GM12891 (cell line): ENCODE measurements at regions not wholly inside any gene's neighbourhood (a gene's known extent, or its start where the extent isn't known, plus 50 kb on each side); places are given as distances from the start of the nearest gene placed in this dataset.

Experiments used
- DNase-seq: peaks from one replicate; pipeline ENCODE4 v3.0.0; 2011; ENCODE audit warnings: low spot score; ENCODE audit not compliant: insufficient read length
- FAIRE-seq: peaks from 2 replicates; lab custom pipeline; 2011; peaks lifted over from hg19 to GRCh38; lab: Jason Lieb, UNC
- PAX5 ChIP-seq: IDR thresholded peaks from 2 replicates; pipeline ENCODE4 v1.6.1; 2011; ENCODE audit warnings: low read length, moderate library complexity, mild to moderate bottlenecking; ENCODE audit not compliant: insufficient read depth, severe bottlenecking
- POLR2A ChIP-seq: IDR thresholded peaks from 2 replicates; pipeline ENCODE4 v1.6.1; 2011; ENCODE audit warnings: low read depth, low read length, control low read depth
- POLR2AphosphoS5 ChIP-seq: IDR thresholded peaks from 2 replicates; pipeline ENCODE4 v1.6.1; 2011; ENCODE audit warnings: low read depth, low read length, control low read depth
- POU2F2 ChIP-seq: IDR thresholded peaks from 2 replicates; pipeline ENCODE4 v1.6.1; 2011; ENCODE audit warnings: low read depth, mild to moderate bottlenecking, control low read depth, low read length, moderate library complexity
- SPI1 ChIP-seq: IDR thresholded peaks from 2 replicates; pipeline ENCODE4 v1.6.1; 2011; ENCODE audit warnings: low read depth, low read length, control low read depth
- TAF1 ChIP-seq: IDR thresholded peaks from 2 replicates; pipeline ENCODE4 v1.6.1; 2011; ENCODE audit warnings: low read depth, low read length, control low read depth

- FAIRE-seq, result no peak
Measured at GRCh38 chr10:28963539-28964221, 286.4 kb downstream of the BAMBI start.

GRCh38 chr10:28965937-28966336 is 288.6 kb downstream of the BAMBI start:
- FAIRE-seq (no peak), DNase-seq (no peak)
- TF ChIP-seq POU2F2 (no peak), SPI1 (no peak), PAX5 (no peak), POLR2A (no peak), POLR2AphosphoS5 (no peak), TAF1 (no peak)

More at GRCh38 chr10:28963539-28964221, 286.4 kb downstream of the BAMBI start:
- TF ChIP-seq TAF1 (no peak), PAX5 (no peak), POLR2A (no peak), POU2F2 (no peak), SPI1 (no peak), POLR2AphosphoS5 (no peak)
- DNase-seq, result no peak

- TF ChIP-seq POU2F2, result no peak
- TF ChIP-seq TAF1, result no peak
- no peak for TF ChIP-seq PAX5
- no peak for TF ChIP-seq POLR2AphosphoS5
- no peak for TF ChIP-seq POLR2A
- TF ChIP-seq SPI1, result no peak
- DNase-seq (no peak), FAIRE-seq (no peak)
Measured at GRCh38 chr10:28967031-28967430, 289.7 kb downstream of the BAMBI start.

GRCh38 chr10:28969413-28969812 is 292.1 kb downstream of the BAMBI start:
- DNase-seq (no peak), FAIRE-seq (no peak)
- TF ChIP-seq POU2F2 (no peak), POLR2A (no peak), TAF1 (no peak), POLR2AphosphoS5 (no peak), PAX5 (no peak)

GRCh38 chr10:28970231-28970630 is 292.9 kb downstream of the BAMBI start:
- DNase-seq (no peak), FAIRE-seq (no peak)
- TF ChIP-seq POLR2A (no peak), TAF1 (no peak), POU2F2 (no peak), SPI1 (no peak), PAX5 (no peak), POLR2AphosphoS5 (no peak)

GRCh38 chr10:28971255-28971654 is 293.9 kb downstream of the BAMBI start:
- TF ChIP-seq POU2F2 (no peak), PAX5 (no peak), SPI1 (no peak)
- no peak for DNase-seq
- no peak for FAIRE-seq

- DNase-seq (no peak), FAIRE-seq (no peak)
- no peak for TF ChIP-seq POLR2A
- TF ChIP-seq SPI1, result no peak
- TF ChIP-seq PAX5, result no peak
- no peak for TF ChIP-seq TAF1
- no peak for TF ChIP-seq POLR2AphosphoS5
- TF ChIP-seq POU2F2, result no peak
Measured at GRCh38 chr10:28971764-28972163, 294.4 kb downstream of the BAMBI start.

GRCh38 chr10:28973309-28973972 is 296.1 kb downstream of the BAMBI start:
- FAIRE-seq (no peak), DNase-seq (no peak)
- no peak for TF ChIP-seq POU2F2
- TF ChIP-seq SPI1, result no peak
- TF ChIP-seq PAX5, result no peak
- no peak for TF ChIP-seq POLR2AphosphoS5
- no peak for TF ChIP-seq POLR2A

- no peak for DNase-seq
Measured at GRCh38 chr10:28975891-28976531, 298.7 kb downstream of the BAMBI start.

GRCh38 chr10:28977518-28977917 is 300.2 kb downstream of the BAMBI start:
- TF ChIP-seq TAF1, result no peak
- TF ChIP-seq POLR2AphosphoS5, result no peak
- TF ChIP-seq POU2F2, result no peak
- no peak for TF ChIP-seq PAX5
- no peak for TF ChIP-seq SPI1
- TF ChIP-seq POLR2A, result no peak
- DNase-seq, result no peak
- FAIRE-seq, result no peak

More at GRCh38 chr10:28975891-28976531, 298.7 kb downstream of the BAMBI start:
- no peak for FAIRE-seq
- TF ChIP-seq SPI1 (no peak), POLR2AphosphoS5 (no peak), TAF1 (no peak), POLR2A (no peak), POU2F2 (no peak), PAX5 (no peak)
